HG03521 (cell line): ENCODE measurements at regions not wholly inside any gene's neighbourhood (a gene's known extent, or its start where the extent isn't known, plus 50 kb on each side); places are given as distances from the start of the nearest gene placed in this dataset.
A peak's percentile ranks its signal among the peaks of the same experiment; 100 is the strongest.

Experiments used
- ATAC-seq: cut with Tn5 transposase; IDR thresholded peaks from one replicate; pipeline ENCODE4 v1.9.1; 2021; ENCODE audit warnings: mild to moderate bottlenecking, moderate library complexity; ENCODE audit not compliant: unreplicated experiment

DNA sequence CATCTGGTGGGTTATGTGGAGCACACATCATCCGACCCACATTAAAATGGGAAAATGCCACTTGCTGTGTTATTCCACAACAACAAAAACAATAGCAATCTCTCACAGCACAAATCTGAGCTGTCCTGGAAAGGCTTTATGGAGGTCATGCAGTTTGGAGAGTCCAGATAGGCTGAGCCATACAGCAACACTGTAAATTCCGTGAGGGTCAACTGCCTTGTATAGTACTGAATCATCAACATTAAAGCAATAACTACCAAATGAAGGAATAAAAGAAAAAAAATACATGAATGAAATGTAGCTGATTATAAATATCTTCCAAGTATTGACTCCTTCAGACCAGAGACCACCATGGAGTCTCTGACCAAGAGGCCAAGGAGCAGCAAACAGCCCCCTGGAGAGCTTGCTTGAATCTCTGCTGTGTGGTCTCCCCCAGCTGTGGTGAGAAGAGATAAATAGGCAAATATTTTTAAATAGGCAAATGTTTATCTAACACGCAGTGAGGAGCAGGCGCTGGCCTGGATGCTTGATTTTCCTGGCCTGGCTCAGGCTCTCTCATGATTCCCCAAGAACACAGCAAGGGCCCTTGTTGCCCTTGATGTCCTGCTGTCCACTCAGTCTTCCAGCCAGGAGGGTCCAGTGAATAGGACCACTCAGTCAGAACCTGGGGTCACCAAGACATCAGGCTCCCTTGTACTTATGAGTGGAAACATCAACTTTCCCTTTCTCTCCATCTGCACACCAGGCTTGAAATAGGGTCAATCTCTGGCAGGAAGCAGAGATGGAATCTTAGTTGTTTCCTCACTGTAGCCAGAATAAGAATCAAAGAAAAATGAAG lies 1021.3 kb downstream of the XPNPEP1 start:
- no peak for ATAC-seq

DNA sequence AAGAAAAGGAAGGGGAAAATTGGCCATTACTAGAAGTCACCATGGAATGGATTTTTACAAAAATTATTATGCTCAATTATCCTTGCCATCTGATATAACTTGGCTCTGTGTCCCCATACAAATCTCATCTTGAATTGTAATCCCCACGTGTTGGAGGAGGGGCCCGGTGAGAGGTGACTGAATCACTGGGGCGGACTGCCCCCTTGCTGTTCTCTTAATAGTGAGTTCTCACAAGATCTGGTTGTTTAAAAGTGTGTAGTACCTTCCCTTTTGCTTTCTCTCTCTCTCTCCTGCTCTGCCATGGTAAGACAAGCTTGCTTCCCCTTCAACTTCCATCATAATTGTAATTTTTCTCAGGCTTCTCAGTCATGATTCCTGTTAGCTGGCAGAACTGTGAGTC lies 1023.6 kb downstream of the XPNPEP1 start:
- ATAC-seq = no peak

DNA sequence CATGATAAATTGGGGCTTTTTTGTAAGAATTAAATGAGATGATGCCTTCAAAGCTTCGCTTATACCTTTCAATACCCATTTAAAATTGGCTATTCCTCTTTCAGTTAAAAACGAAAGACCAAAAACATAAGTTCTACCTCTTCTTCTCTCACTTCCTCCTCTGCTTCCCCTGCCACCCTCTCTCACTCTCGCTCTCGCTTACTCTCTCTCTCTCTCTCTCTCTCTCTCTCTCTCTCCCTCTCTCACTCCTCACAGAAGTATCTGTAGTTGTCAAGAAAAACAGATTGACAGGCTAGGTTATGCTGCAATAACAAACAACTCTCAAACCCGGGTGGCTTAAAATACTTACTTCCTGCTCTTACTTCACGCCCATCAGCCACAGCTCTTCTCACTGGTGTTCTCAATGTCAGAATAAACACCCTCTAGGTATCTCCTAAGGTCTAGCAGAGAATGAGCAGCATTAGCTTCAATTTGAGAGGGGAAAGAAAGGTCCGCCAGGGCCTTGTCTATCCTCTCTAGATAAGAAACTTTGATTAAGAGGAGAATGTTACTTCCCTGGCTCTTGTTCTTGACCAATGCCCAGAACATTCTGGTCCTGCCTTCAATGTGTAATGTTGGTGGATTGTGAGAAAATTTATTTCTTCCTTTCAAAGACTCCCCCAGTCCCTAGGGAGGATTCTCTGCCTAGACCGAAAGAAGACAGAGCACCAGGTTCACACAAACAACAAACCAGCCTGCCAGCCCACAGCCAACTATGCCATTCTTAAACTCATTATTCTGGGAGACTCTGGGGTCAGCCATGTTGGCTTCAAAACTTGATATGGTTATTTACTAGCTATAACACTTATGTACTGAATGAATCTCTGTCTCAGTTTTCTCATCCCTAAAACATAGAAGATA lies 1028.7 kb downstream of the XPNPEP1 start:
- peak; percentile 91 for ATAC-seq

DNA sequence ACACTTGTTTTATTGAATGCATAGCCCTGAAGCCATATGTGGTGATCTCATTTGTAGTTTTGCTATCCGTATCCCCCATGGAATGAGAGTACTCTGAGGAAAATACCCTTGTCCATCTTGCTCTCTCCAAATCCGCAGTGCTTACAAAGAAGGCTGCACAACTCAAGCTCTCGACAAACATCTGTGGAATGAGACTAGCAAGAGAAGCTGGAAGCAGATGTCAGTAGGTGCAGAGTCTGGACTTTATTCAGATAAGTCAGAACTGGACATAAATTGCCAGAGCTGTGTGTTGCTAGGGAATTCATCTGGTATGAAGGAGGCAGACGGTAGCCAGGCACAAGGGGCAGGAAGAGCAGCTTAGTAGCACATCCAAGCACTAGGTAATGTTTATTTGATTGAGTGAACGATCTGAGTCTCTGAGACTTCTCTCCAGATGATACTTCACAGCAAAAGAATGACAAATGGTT lies 1046.2 kb downstream of the XPNPEP1 start:
- no peak for ATAC-seq

DNA sequence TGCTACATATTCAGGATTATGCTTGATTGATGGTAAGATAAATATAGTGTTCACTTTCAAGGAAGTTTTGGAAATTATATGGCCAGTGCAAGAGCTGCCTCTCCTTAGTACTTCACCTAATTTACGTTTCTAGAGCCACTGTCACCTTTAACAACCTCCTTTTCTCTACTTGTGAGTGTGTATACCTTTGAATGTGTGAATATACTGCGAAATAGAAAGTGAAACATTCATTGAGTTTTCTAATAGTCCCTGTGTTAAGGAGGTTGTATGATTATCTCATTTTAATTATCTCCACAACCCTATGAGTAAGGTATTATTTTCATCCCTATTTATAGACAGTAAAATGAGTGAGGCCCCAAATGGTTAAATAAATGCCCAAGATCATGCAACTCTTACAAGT lies 1050.5 kb downstream of the XPNPEP1 start:
- ATAC-seq = no peak

DNA sequence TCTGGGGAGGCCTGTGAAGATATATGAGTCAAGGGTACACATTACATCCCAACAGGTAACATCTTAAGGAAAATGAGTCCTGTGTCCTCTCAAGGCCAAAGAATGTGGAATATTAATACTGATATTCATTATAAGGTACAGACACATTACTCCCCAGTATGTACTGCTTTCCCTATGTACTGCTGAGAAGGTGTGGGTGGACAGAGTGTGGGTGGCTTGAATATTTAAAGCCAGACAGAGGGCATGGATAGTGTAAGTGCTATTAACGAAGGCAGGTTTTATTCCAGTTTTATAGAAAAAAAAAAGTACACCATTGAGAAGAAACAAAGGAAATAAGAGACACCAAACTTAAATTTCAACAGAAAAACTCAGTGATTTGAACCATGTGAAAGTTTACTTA lies 1054.4 kb downstream of the XPNPEP1 start:
- no peak for ATAC-seq

DNA sequence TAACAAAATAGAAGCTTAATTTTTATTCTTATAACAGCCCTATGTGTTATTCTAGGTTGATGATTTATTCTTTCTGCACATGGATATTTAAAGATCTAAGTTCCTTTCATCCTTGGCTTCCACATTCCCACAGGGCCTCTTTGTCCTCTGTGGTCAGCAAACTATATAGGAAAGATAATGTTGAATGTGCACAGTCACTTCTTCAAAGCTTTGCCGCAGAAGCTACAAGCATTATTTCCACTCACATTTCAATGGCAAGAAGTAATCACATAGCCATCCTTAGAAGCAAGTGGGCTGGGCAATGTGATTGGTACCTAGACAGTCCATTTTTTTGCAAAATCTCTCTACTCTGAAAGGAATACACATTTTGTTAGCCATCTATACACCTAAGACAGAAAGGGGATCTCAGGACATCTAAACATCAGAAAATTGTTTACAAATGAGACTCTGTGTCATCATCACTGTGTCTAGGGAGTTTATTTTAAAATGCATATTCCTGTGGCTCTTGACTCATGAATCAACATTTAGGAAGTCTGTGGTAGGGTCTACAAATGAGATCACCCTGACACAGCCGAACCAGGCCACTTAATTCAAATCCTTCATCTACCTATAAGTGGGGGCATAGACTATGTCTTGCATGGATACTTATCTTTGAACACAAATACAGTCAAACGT lies 1060.5 kb downstream of the XPNPEP1 start:
- no peak for ATAC-seq

DNA sequence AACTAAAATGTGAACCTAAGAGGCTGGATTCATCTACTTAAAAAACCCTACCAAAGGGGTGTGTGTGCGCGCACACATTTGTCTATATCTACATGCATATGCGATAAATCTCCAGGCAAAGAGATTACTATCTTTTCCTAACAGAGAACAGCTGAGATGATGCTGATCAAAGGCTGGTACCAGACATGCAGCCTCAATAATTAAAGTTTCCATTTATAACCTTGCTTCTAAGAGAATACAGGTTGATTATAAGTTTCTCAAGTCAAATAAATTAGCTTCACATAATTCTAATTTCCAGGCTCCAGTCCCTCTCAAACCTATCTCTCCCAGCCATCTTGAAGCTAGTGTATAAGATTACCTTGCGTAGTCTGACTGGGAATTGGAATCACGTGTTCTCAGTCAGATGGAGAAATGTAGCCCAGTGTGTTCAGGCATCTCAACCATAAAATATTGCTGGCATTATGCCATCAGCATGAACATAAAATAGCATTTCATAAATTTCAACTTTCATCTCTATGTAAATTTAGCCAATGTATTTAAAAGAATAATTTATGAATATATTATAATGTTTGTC lies 1062.0 kb downstream of the XPNPEP1 start:
- ATAC-seq = no peak

DNA sequence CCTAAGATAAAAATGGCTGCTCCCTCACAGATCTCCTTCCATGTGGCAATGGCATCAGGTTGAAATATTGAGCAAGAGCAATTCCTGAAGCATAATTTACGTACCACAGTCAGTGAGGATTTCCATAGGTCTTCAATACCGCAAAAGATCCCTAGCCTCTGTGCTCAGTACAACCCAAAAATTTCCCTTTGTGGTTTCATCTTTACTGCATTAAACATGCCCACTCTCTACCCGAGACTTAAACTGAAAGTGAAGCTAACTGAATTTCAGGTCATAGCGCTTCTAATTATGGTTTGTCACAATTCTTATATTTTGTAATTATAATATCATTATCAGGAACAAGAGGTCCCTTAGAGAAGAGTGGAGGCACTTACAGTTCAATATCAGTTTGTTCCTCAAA lies 1071.1 kb downstream of the XPNPEP1 start:
- ATAC-seq = peak; percentile 61

DNA sequence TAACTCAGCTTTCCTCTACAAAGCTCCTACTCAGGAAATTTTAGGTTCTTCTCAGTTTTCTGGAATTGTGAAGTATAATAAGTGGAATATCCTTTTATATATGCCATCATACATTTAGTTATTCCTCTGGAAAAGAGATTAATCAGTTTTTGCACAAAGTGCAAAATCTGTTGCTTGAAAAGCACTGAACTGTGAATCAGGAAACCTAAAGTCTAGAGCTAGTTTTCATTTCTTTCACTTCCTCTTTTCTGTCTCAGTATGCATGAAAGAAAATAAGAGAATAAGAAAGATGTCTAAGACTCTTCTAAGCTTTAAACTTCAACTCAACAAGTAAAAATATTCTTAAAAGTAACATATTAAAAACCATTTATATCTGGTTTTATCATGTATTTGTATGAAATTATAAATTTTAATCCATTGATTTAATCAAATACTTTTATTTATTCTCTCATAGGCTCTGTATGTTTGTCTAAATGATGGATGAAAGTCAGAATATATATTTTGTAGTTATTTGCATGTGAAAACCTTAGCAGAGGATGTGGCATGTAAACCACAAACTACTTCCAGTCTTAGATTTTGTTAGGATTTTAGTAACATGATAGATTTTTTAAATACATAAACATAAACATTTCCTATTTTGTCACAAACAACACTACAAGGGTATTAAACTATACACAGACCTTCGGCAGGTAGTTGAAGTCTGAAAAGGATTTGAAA lies 1073.0 kb downstream of the XPNPEP1 start:
- peak; percentile 86 for ATAC-seq

DNA sequence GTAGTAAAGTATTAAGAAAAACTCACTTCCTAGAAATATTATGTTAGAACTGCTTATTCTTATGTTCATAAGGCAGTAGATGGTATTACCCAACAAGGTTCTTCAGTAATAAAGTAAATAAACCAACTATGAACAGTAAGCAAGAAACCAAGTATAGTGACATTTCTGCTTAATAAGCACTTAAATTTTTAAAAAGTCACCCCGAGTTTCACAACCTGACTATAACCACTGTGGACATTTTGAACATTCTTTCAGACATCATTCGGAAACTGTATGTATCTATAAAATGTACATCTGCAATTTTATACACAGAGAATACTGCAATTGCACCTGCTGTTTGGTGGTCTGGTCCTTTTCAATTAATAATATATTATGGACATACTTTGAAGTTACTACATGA lies 1073.6 kb downstream of the XPNPEP1 start:
- peak; percentile 26 for ATAC-seq

DNA sequence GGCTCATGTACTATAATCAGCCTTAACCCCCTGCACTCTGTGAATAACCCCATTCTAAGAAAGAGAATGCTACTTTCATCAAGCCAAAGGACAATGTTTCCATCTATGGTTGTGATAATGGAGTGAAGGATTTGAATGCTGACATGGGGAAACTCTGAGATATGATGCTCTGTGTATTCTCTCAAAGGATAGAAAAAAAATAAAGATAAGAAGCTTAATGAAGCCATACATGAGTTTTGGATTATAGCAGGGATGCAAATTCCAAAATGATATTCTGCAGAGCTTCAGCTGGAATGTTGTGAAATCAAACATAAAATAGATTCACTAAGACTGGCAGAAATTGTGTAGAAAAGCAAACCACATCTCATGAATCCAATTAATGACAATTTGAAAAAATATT lies 1074.1 kb downstream of the XPNPEP1 start:
- ATAC-seq = no peak

DNA sequence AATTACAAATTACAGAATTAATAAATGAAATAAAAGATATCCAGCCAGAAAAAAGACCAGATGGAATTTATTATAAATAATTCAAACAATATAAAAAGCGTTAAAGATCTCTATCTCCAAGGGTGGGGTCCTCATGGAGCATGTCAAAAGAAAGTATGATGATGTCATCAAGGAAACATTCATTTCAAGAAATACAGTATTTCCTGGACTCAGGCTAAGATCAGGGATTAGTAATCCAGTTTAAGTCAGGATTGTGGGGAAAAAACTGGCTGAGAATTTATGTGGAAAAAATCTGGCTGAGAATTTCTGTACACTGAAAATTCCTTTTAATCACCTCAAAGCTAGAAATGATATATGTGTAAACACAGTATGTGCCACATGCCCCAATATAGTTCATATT lies 1075.3 kb downstream of the XPNPEP1 start:
- ATAC-seq = no peak

DNA sequence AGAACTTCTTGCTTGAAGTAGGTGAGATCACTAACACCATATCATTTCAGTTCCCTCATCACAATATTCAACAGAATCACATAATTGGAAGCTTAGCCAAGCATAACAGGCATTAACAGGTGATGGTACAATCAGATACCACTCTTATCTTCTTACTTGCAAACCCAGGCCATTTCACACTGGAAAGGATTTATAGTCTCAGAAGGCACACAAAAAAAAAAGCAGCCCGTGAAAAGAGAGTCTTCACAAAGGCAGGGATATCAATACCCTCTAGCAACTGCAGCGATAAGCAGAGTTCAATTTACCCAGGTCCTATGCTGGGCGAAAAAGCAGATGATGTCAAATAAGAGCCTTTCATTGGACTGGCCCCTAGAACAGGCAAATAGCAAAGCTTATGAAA lies 1082.4 kb downstream of the XPNPEP1 start:
- no peak for ATAC-seq

DNA sequence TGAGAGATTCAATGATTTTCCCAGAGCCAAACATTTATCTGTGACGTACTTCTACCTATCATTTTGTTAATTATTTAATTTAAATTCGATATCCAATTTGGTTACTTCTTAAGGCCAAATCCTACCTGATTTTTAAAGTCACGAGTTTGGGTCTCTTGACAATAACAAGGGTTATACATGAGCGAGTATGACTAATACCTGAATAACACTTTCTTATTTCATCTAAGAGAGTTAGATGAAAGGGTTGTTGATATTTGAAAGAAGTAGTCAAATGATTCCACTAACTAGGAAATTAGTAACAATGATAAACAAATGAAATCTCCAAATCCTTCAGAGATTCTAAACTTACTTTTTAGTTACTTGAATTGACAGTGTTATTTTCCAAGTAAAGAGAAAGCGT lies 1086.9 kb downstream of the XPNPEP1 start:
- ATAC-seq = no peak

DNA sequence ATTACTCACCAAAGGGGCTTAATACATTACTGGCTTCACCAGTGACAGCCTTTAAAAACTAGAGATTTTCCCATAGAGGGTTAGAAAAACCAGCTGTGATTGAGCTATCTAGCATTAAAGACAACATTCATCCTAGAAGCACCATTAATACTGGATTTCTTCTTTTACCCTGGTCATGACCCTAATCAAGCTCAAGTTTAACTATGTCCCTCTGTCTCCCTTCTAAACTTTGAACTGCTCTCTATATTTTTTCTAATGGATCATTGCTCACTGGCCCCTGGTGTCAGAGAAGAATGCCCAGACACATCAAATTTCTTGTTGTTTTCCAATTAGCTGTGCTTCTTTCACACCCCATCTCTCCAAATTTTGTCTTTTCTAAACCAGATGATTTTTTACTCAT lies 1101.3 kb downstream of the XPNPEP1 start:
- no peak for ATAC-seq

DNA sequence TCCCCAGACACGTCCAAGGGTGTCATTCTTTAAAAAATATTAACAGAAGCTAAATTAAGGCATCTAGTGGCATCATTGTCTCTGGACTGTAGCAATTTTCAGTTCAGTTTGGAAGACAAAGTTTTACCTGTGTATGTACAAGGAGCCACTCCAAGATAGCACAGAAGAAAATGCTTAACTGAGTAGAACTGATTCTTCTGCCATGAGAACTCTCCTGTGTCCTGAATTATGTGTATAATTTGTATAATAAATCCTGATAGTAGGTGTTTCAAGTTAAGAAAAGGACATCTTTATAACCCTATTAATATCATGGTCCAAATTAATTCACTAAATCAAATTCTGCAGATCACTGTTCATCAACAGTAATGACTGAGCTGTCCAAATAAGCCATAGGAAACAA lies 1104.0 kb downstream of the XPNPEP1 start:
- ATAC-seq = no peak

DNA sequence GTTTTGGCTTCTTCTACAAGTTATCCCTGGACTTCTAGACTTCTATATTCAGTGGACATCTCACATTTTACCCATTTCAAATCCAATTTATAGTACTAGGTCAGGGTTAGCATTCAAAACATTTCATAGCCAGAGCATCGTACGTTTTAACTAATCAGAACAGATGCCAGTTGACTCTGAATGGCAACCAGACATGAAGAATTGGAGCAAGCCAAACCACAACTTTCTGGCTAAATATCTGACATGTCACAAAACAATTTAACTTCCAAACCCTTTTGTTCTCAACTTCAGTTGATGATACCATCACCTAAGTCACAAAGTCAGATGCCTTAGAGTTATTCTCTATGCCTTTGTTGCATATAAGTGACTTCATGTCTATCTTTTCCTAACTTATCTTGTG lies 1105.7 kb downstream of the XPNPEP1 start:
- ATAC-seq = no peak

DNA sequence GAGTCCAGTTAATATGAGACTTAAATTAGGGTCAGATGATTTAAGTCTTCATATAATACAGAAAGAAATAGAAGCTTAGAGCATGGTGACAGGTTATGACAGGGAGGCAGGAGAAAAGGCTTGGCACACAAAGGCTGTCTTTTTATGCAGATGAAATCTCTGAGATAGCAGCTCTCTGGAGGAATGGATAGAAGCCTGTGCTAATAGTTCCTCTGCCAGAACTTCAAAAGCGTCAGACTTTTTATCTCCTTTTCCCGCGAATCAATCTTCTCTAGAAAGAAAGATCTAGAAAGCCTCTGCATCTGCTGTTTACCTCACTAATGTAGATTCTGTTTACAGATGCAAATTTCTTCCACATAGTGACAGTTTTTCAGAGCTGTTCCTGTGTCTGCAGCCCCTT lies 1106.2 kb downstream of the XPNPEP1 start:
- ATAC-seq = no peak

DNA sequence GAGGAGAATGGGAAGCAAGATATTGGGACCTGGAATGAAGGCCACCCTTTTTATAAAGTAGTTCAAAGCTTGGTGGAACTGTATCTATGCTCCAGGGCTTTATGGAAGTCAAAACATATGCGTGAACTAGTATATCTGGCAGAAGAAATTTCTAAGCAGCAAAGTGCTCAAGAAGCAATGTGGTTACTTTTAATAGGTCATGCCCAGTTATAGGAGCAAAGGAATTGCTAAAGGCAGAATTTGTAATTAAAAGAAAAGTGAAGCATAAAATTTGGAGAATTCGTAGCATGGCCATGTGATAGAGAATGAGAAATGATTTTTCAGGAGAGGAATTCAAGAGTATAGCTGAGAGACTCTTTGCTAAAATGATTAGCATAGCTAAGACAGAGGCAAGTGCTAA lies 1110.4 kb downstream of the XPNPEP1 start:
- ATAC-seq = no peak
